ENCODE measurements at regions not wholly inside any gene's neighbourhood (a gene's known extent, or its start where the extent isn't known, plus 50 kb on each side); places are given as distances from the start of the nearest gene placed in this dataset.

DNA sequence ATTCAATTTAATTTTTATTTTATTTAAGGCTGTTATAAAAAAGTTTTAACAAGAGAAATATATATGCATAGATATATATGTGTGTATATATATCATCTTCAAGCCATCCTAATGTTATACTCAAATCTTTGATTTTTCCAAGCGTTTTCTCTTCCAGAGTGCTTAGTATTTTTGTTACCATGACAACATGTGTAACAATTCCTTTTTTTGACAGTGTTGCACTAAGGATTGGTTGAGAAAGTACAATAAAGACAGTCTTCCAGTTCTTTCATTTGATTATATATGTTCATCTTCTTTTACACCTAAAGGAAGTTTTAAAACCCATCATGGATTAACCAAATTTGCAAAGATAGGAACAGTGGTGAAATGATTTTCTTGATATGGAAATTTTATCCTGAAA lies 171.7 kb downstream of the KLF6 start:
- no peak for TF ChIP-seq POLR2AphosphoS5 (IDR thresholded peaks at IDR 0.05; ENCODE audit: low read depth, low read length)
- TF ChIP-seq, protein P1, sequence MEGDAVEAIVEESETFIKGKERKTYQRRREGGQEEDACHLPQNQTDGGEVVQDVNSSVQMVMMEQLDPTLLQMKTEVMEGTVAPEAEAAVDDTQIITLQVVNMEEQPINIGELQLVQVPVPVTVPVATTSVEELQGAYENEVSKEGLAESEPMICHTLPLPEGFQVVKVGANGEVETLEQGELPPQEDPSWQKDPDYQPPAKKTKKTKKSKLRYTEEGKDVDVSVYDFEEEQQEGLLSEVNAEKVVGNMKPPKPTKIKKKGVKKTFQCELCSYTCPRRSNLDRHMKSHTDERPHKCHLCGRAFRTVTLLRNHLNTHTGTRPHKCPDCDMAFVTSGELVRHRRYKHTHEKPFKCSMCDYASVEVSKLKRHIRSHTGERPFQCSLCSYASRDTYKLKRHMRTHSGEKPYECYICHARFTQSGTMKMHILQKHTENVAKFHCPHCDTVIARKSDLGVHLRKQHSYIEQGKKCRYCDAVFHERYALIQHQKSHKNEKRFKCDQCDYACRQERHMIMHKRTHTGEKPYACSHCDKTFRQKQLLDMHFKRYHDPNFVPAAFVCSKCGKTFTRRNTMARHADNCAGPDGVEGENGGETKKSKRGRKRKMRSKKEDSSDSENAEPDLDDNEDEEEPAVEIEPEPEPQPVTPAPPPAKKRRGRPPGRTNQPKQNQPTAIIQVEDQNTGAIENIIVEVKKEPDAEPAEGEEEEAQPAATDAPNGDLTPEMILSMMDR (IDR thresholded peaks at IDR 0.05) = no peak
- TF ChIP-seq, protein P2, sequence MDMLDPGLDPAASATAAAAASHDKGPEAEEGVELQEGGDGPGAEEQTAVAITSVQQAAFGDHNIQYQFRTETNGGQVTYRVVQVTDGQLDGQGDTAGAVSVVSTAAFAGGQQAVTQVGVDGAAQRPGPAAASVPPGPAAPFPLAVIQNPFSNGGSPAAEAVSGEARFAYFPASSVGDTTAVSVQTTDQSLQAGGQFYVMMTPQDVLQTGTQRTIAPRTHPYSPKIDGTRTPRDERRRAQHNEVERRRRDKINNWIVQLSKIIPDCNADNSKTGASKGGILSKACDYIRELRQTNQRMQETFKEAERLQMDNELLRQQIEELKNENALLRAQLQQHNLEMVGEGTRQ (IDR thresholded peaks at IDR 0.05; ENCODE audit: borderline replicate concordance, low read depth, low read length) = no peak
- TF ChIP-seq REST (IDR thresholded peaks at IDR 0.05; ENCODE audit: low read depth, low read length) = no peak
- TF ChIP-seq RFX5 (IDR thresholded peaks at IDR 0.05; ENCODE audit: low read length) = no peak
- TF ChIP-seq EZH2phosphoT487 (IDR thresholded peaks at IDR 0.05; ENCODE audit: borderline replicate concordance, low read depth) = no peak

All from SK-N-SH (cell line).